ENCODE measurements at regions not wholly inside any gene's neighbourhood (a gene's known extent, or its start where the extent isn't known, plus 50 kb on each side); places are given as distances from the start of the nearest gene placed in this dataset.

GRCh38 chr9:16099732-16100536, 547.1 kb downstream of the CCDC171 start:
- no peak for DNase-seq

- no peak for DNase-seq
These were observed 547.8 kb downstream of the CCDC171 start for GRCh38 chr9:16100537-16101091.

- no peak for DNase-seq
These were observed 549.3 kb downstream of the CCDC171 start for GRCh38 chr9:16102154-16102553.

- no peak for DNase-seq
These were observed 551.0 kb downstream of the CCDC171 start for GRCh38 chr9:16103620-16104397.

- no peak for DNase-seq
These were observed 552.6 kb downstream of the CCDC171 start for GRCh38 chr9:16105168-16106020.

GRCh38 chr9:16106021-16106571, 553.3 kb downstream of the CCDC171 start:
- DNase-seq = no peak

GRCh38 chr9:16112116-16112515, 559.3 kb downstream of the CCDC171 start:
- no peak for DNase-seq

- DNase-seq = no peak
These were observed 563.2 kb downstream of the CCDC171 start for GRCh38 chr9:16115994-16116393.

GRCh38 chr9:16118043-16118442, 565.2 kb downstream of the CCDC171 start:
- DNase-seq = no peak

- DNase-seq = no peak
These were observed 566.7 kb downstream of the CCDC171 start for GRCh38 chr9:16119261-16120230.

- no peak for DNase-seq
These were observed 567.4 kb downstream of the CCDC171 start for GRCh38 chr9:16120231-16120641.

- no peak for DNase-seq
These were observed 567.9 kb downstream of the CCDC171 start for GRCh38 chr9:16120727-16121126.

GRCh38 chr9:16121168-16121567, 568.3 kb downstream of the CCDC171 start:
- DNase-seq = no peak

- DNase-seq = no peak
These were observed 568.9 kb downstream of the CCDC171 start for GRCh38 chr9:16121601-16122286.

GRCh38 chr9:16125629-16126028, 572.8 kb downstream of the CCDC171 start:
- no peak for DNase-seq

GRCh38 chr9:16126042-16126441, 573.2 kb downstream of the CCDC171 start:
- no peak for DNase-seq

GRCh38 chr9:16128003-16128402, 575.2 kb downstream of the CCDC171 start:
- DNase-seq = no peak

- DNase-seq = no peak
These were observed 578.4 kb downstream of the CCDC171 start for GRCh38 chr9:16131264-16131663.

- DNase-seq = no peak
These were observed 579.7 kb downstream of the CCDC171 start for GRCh38 chr9:16132513-16132912.

- no peak for DNase-seq
These were observed 580.2 kb downstream of the CCDC171 start for GRCh38 chr9:16133032-16133431.

Data from NCI-H2227 treated with DMSO at 0.1 percent for 48 hours (cell line).